Colonic mucosa (tissue), 4 donors: ENCODE measurements at regions not wholly inside any gene's neighbourhood (a gene's known extent, or its start where the extent isn't known, plus 50 kb on each side); places are given as distances from the start of the nearest gene placed in this dataset.

Source experiments
- DNase-seq: peaks from one replicate; pipeline ENCODE4 v3.0.0-alpha.2; 2020
- H3K27ac ChIP-seq: fragments of 200-600 bp; one replicate; pipeline ENCODE4 v1.8.0; 2021
- H3K27me3 ChIP-seq: fragments of 200-600 bp; one replicate; pipeline ENCODE4 v1.8.0; 2021
- H3K36me3 ChIP-seq: fragments of 200-600 bp; one replicate; pipeline ENCODE4 v1.8.0; 2021
- H3K4me1 ChIP-seq: fragments of 200-600 bp; one replicate; pipeline ENCODE4 v1.8.0; 2021; ENCODE audit warnings: mild to moderate bottlenecking
- H3K4me3 ChIP-seq: fragments of 200-600 bp; one replicate; pipeline ENCODE4 v1.8.0; 2021
- H3K9ac ChIP-seq, 2 donors: one replicate each; pipeline ENCODE4 v1.7.0; 2013; ENCODE audit warnings: control low read depth in 2 of 2, low read depth in 2 of 2, low read length in 2 of 2
- H3K9me3 ChIP-seq: fragments of 200-600 bp; one replicate; pipeline ENCODE4 v1.8.0; 2021
- intact Hi-C: fragments of 100-400 bp; cut with DNase I; formaldehyde crosslinking; loops from one replicate; pipeline ENCODE4 v1.14.1; 2022
- TF ChIP-seq, protein P1 (sequence below): fragments of 200-600 bp; IDR thresholded peaks from one replicate; pipeline ENCODE4 v1.8.0; 2022; ENCODE audit warnings: antibody characterized with exemption, mild to moderate bottlenecking
- donor health status: healthy.
- donor health status: DM: no; HTN: no; CAD: no.
- donor health status: DM: no; HTN: no; CAD: no.

GRCh38 chr4:43716721-43717395 is 731.8 kb downstream of the KCTD8 start:
- no peaks in the 10 kb centered on the region for H3K9me3 ChIP-seq
- H3K9ac ChIP-seq = no peak overlapping the region
- no peak overlapping the region for H3K4me3 ChIP-seq
- TF ChIP-seq, protein P1, sequence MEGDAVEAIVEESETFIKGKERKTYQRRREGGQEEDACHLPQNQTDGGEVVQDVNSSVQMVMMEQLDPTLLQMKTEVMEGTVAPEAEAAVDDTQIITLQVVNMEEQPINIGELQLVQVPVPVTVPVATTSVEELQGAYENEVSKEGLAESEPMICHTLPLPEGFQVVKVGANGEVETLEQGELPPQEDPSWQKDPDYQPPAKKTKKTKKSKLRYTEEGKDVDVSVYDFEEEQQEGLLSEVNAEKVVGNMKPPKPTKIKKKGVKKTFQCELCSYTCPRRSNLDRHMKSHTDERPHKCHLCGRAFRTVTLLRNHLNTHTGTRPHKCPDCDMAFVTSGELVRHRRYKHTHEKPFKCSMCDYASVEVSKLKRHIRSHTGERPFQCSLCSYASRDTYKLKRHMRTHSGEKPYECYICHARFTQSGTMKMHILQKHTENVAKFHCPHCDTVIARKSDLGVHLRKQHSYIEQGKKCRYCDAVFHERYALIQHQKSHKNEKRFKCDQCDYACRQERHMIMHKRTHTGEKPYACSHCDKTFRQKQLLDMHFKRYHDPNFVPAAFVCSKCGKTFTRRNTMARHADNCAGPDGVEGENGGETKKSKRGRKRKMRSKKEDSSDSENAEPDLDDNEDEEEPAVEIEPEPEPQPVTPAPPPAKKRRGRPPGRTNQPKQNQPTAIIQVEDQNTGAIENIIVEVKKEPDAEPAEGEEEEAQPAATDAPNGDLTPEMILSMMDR = no peak
- intact Hi-C loops = no loop called here
- H3K27me3 ChIP-seq = no peaks in the 10 kb centered on the region
- no peak for DNase-seq
- no peak overlapping the region for H3K27ac ChIP-seq
- H3K4me1 ChIP-seq = no peaks in the 10 kb centered on the region
- no peaks in the 10 kb centered on the region for H3K36me3 ChIP-seq

- no peaks in the 10 kb centered on the region for H3K9me3 ChIP-seq
- intact Hi-C loops = no loop called here
- H3K4me1 ChIP-seq = no peaks in the 10 kb centered on the region
- no peaks in the 10 kb centered on the region for H3K36me3 ChIP-seq
- no peak overlapping the region for H3K9ac ChIP-seq
- H3K27me3 ChIP-seq = no peaks in the 10 kb centered on the region
- DNase-seq = no peak
- TF ChIP-seq, protein P1 = no peak
- no peak overlapping the region for H3K27ac ChIP-seq
- no peak overlapping the region for H3K4me3 ChIP-seq
Measured at GRCh38 chr4:43718369-43718768, 730.2 kb downstream of the KCTD8 start.

DNA sequence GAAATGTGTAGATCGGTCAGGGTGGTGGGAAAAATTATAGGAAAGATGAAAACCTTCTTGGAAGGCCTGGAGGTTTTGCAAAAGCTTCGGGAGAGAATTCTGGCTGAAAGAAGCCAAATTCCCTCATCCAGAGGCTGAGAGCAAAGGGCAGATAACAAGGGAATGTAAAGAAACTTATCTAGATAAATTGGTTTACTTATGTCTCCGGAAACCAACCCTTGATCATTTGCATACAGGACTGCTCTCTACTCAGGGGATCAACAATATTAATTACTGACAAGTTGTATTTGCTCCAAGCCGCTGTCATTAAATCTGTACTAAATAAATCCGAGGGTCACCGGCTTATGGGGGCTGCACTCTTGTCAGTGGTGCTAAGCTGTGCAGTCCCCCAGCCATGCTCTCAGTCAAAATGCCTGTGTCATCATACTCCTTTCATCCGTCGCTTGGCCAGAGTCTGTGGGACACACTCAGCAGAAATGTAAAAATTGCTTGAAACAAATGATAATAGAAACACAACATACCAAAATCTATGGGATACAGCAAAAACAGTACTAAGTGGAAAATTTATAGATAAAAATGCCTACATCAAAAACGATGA is 715.7 kb downstream of the KCTD8 start:
- no peaks in the 10 kb centered on the region for H3K36me3 ChIP-seq
- H3K4me1 ChIP-seq = no peaks in the 10 kb centered on the region
- no peaks in the 10 kb centered on the region for H3K27me3 ChIP-seq
- no peak for DNase-seq
- no peak overlapping the region for H3K27ac ChIP-seq
- intact Hi-C loops = no loop called here
- TF ChIP-seq, protein P1 = no peak
- H3K9me3 ChIP-seq = no peaks in the 10 kb centered on the region
- H3K9ac ChIP-seq = no peak overlapping the region
- H3K4me3 ChIP-seq = no peak overlapping the region

DNA sequence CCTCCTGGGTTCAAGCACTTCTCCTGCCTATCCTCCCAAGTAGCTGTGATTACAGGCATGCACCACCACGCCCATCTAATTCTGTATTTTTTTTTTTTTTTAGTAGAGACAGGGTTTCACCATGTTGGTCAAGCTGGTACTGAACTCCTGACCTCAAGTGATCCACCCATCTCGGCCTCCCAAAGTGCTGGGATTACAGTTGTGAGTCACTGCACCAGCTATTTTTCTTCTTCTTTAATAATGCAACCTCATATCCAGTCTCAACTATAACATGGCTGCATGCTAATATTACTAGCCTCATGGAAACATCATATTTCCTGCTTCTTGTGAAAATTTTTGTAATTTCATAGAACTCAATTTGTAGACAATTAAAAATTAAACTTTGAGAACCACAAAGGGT is 706.5 kb downstream of the KCTD8 start:
- TF ChIP-seq, protein P1 = no peak
- intact Hi-C loops = no loop called here
- Histone ChIP-seq H3K27ac (no peak overlapping the region), H3K9me3 (no peaks in the 10 kb centered on the region), H3K36me3 (no peaks in the 10 kb centered on the region), H3K4me3 (no peak overlapping the region), H3K4me1 (no peaks in the 10 kb centered on the region), H3K9ac (no peak overlapping the region), H3K27me3 (no peaks in the 10 kb centered on the region)
- DNase-seq = no peak

DNA sequence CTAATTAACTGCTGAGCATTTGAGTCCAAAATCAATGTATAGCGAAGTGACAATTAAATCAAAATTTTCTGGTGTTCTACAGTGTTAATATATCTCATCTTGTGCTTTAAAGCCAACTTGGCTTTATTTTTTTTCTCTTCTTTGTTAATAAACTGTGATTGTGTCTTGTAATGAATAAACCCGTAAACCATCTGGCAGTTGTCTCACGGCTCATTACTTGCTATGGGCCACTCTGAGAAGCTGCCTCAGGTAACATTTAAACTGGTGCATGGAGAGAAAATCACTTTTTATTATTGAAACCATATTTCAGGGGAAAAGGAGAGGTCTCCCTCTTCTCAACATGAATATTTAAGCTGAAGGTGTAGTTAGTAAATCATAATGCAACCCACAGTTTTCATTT is 694.0 kb downstream of the KCTD8 start:
- TF ChIP-seq, protein P1 = no peak
- no peaks in the 10 kb centered on the region for H3K36me3 ChIP-seq

More for the DNA sequence above, 694.0 kb downstream of the KCTD8 start:
- H3K27ac ChIP-seq = no peak overlapping the region
- intact Hi-C loops = no loop called here
- H3K4me3 ChIP-seq = no peak overlapping the region
- no peaks in the 10 kb centered on the region for H3K9me3 ChIP-seq
- no peaks in the 10 kb centered on the region for H3K27me3 ChIP-seq
- DNase-seq = no peak
- no peaks in the 10 kb centered on the region for H3K4me1 ChIP-seq
- no peak overlapping the region for H3K9ac ChIP-seq
